HK-2 (cell line): ENCODE measurements at regions not wholly inside any gene's neighbourhood (a gene's known extent, or its start where the extent isn't known, plus 50 kb on each side); places are given as distances from the start of the nearest gene placed in this dataset.

ENCODE experiments used
- DNase-seq: peaks from one replicate; pipeline ENCODE4 v3.0.0-alpha.2; 2018; ENCODE audit not compliant: unreplicated experiment

DNA sequence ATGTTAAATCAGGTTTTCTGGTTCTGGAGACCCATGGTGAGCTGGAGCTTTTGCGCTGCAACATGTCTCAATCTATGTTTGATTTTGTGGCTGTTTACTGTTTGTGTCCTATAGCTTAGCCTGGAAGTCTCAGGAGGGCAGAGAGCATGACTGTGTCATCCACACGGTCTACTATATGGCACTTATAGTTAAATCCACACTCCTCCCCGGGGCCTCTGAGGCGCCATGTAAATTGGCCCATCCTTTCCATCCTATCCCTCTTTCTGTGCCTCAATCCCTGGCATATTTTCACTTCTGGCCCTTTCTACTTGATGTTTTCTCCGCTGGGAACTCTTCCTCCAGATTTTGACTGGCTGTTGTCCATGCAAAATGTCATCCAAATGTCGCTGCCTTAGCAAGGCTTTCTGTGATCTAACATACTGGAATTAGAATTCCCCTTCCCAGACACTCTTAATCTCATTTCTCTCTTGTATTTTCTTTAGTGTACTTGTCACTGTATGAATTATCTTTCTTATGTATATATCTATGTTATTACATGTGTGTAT, 560.8 kb upstream of the RGMA start:
- no peak for DNase-seq

DNA sequence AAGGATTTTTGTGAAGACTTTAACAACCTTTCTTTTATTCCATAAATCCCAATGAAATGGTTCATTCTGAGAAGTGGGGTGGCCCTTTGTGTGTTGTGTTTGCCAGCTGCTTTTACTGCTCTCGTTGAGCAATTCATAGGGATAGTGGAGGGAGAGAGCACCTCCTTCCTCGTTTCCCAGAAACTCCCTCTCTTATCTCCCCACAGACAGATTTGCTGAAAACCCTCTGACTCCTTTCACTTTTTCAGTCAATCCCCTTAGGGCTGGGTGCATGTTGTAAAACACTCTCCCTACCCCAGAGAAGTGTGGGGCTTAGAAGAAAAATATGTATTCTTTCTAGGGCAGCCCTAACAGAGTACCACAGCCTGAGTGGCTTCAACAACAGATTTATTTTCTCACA, 557.2 kb upstream of the RGMA start:
- DNase-seq, result no peak

DNA sequence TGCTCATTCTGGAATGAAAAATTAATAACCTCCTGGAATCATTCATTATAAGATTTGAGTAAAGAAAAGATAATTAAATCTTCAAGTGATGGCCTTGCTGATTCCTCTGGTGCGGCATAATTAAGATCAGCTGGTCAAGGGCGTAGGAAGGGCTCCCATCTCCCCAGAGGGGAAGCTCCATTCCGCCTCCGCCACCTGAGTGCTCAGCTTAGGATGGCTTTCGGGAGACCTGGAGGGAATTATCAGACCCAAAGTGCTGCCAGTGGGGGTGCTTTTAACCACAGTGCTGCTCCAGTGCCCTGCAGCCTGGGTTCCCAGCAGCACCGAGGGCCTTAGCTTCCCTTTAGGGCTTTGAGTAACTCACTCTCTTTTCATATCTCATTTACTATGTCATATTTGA, 556.6 kb upstream of the RGMA start:
- no peak for DNase-seq

DNA sequence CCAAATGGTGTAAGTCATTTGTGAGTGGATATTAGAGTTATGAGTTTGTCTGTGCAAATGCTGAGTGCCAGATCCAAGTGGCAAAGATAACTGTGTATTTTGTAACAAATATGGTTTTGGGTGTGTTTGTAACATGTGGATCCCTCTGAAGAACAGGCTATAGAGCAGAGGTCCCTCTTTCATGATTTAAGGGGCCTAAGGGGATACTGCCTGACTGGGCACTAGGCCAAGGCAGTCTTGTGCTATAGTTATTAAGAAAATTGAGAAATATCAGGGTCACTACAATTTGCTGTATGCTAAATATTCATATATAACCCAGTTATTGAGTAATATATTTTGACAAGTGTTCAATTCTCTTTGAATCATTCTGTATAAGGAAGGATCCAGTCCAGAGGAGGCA, 555.6 kb upstream of the RGMA start:
- DNase-seq, result no peak

DNA sequence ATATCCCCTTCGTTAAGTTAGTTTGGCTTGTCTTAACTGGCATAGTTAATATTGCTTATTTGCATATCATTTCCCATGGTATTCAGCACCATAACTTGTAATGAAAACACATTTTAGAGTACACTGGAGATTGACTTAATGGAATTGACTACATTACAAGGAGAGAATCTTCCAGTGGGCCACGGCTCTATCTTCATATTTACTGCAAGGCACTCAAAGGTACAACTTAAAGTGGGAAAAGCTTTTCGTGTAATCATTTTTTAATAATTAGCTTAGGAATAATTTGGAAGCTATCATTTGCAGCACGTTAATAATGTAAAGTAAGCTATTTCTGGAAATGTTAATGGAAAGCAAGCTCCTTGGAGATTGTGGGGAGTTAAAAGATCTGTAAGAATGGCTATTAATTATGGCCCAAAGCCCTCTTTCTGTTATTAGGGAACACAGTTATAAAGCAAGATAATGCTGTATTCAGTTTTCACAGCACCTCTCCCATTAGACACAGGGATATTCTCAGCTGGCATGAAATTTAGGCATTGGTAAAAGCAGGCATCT, 551.5 kb upstream of the RGMA start:
- no peak for DNase-seq

- no peak for DNase-seq
These were observed 543.1 kb upstream of the RGMA start for GRCh38 chr15:93631958-93632618.

DNA sequence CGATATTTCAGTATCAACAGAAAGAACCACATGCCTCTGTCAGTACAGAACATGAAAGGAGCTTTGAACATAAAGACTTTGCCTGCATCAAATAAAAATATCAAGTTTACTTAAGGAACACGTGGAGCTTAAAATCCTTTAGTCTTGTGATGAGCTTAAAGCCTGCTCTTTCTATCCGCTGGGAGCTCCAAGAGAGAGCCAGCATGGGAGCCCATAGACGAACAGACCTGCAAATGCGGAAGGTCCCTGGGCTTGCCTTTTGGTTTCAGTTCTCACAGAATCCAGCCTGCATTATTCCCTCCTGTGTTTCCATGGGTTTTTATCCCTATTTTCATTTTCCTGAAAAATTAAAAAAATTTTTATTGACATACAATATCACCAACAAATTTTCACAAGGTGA, 530.6 kb upstream of the RGMA start:
- no peak for DNase-seq

DNA sequence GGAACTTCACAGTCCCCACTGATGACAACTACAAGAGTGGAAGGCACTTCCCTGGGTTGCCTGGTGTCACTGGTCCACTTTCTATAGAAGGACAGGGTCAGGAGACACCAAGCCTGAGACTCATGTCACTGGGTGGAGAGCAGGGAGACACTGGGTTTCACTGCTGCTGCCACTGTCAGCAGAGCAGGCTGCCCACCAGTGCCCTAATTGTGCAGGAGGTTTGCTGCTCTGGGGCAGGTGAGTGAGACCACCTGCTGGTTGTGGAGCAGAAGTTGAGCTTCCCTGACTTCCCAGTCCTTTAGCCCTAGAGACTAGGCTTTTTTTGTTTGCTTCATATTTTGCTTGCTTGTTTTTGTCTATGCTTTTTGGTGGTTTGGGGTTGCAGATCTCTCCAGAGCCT, 528.4 kb upstream of the RGMA start:
- DNase-seq, result no peak

DNA sequence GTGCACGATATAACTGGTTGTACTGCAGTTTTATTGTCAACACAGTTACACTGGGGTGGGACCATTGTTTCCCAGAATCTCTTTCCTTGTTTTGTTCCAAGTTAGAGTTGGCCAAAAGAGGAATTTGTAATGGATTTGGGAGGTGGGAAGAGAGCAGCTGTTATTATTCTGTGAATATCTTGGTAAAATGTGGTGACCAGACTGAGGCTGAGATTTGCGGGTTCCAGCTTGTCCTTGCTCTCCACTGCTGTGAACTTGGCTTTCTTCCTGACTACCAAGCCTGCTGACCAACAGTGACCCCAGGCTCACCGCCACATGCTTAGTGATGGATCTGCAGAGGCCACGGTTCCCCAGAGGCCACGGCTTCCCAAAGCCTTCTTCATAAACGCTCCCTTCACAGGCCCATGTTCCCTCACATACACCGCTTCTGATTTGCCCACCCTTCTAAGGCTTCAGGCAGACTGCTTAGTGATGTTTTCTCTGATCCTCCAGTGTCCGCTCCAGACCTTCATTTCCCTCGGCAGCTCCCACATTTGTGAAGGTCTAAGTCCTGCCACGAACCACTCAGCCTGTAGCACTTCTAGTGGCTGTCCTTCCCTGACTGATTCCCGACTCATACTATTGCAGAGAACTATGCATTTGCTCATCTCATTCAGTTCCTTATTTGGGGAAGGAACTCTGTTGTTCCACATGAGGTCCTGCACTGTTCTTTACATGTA, 525.5 kb upstream of the RGMA start:
- DNase-seq, result no peak

- DNase-seq, result no peak
These were observed 524.4 kb upstream of the RGMA start for GRCh38 chr15:93613386-93613785.

DNA sequence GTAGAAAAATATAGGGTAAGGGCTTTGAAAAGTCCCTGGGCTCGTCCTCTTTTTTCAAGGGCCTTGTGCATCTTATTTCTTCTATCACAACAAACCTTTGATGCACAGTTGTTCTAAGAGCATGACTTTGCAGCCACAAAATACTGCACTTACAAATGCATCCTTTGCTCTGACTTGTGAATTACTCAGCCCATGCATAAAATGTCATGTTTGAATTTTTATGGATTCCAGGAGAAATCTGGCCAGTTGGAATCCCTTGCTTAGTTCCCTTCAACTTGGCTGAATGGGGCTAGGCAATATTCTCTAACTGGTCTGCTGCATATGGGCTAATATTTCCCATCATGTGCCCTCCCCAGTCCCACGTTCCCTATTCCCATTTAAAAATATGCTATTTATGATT, 523.9 kb upstream of the RGMA start:
- DNase-seq, result no peak

GRCh38 chr15:93610944-93611343, 521.9 kb upstream of the RGMA start:
- no peak for DNase-seq

GRCh38 chr15:93608643-93609148, 519.7 kb upstream of the RGMA start:
- DNase-seq, result no peak

DNA sequence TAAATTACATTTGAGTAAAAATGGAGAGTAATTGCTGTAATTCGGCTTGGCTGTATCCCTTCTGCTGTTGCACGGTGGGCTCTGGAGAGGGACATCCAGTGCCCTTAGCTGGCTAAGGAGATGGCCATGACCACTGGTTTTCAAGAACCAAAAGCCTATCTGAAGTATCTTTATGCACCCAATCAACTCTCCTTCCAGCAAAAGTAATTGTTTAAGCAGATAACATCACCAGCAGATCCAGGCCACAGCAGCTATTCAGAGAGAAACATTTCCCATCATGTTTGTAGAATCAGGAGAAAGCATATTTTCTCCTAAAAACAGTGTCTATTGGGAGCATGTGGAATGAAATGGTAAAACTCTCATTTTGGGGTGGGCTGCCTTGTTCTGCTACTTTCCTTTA, 514.5 kb upstream of the RGMA start:
- DNase-seq, result no peak

- DNase-seq, result no peak
These were observed 498.1 kb upstream of the RGMA start for GRCh38 chr15:93587059-93587521.

GRCh38 chr15:93585012-93585411, 496.0 kb upstream of the RGMA start:
- DNase-seq, result no peak

- DNase-seq, result no peak
These were observed 495.0 kb upstream of the RGMA start for GRCh38 chr15:93583968-93584367.

DNA sequence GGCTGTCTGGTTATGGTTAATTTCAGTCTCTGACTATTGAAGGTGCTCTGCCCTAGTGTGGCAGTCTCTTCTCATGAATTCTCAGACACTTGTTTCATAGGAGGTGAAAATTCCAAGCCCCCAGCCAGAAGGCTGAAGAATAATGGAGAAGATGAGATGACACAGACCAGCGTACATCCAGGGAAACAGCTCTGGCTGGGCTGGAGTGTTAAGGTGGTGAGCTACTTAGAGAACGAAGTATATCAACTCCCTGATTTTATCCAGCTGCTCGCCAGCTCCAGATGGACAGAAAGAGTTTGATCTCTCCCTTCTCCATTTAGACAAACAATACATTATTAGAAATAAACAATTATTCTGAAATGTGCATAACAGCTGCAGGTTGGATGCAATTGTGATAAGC, 494.5 kb upstream of the RGMA start:
- DNase-seq, result no peak

DNA sequence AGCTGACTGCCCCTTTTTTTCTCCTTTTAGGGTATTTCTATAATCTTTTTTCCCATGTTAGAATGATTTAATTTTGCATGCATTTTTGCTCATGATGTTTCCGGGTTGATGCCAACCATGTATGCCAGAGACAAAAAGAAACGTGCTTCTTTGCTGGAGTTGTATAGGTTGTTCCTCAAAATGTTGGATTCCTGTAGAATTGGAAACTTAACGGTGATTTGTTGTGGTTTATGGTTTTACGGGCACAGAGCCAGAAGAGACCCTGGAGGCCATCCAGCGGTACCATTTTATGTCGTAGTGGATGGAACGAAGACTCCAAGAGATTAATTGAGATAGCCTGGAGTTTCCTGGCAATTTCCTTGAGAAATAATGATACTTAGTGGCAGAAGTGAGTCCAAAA, 481.5 kb upstream of the RGMA start:
- no peak for DNase-seq

DNA sequence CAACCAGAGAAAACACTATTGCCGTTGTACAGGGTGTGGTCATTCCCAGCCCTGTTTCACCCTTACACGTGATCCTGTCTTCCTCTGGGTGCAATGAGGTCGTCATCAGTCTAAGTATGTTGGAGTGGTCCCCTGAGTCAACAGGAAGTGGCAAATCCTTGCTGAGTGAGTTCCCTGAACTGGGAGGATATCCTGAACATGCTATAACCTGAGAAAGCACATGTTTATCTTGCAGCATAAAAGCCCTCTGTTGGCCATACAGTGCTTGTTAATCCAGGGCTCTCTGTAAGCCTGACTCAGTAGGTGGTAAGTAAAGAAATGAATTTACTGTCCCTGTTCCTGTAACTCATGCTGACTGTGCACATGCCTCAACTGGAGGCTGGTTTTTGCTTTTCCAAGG, 477.8 kb upstream of the RGMA start:
- DNase-seq, result no peak

GRCh38 chr15:93565201-93565600, 476.2 kb upstream of the RGMA start:
- no peak for DNase-seq

DNA sequence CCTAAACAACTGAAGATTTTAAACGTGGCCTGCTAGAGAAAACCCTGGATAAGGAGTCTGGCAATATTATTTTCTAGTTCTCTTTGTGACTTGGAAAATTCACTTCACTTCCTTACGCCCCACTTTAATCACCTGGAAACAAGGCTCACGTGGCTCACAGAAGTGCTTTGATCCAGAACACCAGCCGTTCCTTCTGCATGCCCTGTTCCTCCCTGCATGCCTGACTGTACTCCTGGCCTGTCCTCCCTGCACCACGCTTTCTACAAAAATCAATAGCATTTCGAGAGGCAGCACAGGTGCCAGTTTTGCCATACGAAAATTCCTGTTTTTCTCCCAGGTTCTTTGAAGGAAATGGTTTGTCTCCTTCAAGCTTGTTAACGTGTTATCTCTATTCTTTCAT, 474.2 kb upstream of the RGMA start:
- DNase-seq, result no peak
